ENCODE measurements at regions not wholly inside any gene's neighbourhood (a gene's known extent, or its start where the extent isn't known, plus 50 kb on each side); places are given as distances from the start of the nearest gene placed in this dataset.

- TF ChIP-seq, protein P1, sequence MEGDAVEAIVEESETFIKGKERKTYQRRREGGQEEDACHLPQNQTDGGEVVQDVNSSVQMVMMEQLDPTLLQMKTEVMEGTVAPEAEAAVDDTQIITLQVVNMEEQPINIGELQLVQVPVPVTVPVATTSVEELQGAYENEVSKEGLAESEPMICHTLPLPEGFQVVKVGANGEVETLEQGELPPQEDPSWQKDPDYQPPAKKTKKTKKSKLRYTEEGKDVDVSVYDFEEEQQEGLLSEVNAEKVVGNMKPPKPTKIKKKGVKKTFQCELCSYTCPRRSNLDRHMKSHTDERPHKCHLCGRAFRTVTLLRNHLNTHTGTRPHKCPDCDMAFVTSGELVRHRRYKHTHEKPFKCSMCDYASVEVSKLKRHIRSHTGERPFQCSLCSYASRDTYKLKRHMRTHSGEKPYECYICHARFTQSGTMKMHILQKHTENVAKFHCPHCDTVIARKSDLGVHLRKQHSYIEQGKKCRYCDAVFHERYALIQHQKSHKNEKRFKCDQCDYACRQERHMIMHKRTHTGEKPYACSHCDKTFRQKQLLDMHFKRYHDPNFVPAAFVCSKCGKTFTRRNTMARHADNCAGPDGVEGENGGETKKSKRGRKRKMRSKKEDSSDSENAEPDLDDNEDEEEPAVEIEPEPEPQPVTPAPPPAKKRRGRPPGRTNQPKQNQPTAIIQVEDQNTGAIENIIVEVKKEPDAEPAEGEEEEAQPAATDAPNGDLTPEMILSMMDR (conservative IDR thresholded peaks at IDR 0.05; ENCODE audit: low read length), result no peak
- no peak overlapping the region for H3K4me3 ChIP-seq (ENCODE audit: low read length)
- no peak for DNase-seq (ENCODE audit: low read depth)
Observed at GRCh38 chr10:80784695-80785094, 247.0 kb downstream of the SH2D4B start.

- no peak for DNase-seq (ENCODE audit: low read depth)
Observed at GRCh38 chr10:80786322-80786721, 248.6 kb downstream of the SH2D4B start.

DNA sequence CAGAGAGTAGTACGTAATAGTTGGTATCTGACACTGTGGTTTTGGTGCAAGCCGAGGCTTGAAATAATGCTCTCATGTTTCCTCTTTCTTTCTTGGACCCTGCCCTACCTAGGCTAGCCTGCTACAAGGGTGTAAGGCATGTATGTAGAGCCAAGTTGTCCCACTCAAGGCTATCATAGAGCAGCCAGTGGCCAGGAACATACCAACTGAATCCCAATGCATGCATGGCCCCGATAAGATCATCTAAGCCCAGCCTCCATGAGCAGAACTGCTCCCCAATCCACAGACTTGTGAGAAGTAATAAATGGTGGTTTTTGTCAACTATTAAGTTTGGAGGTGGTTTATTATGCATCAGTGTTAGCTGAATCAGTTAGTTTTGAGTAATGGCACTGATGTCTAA, 250.2 kb downstream of the SH2D4B start:
- H3K4me3 ChIP-seq (ENCODE audit: low read length), result no peak overlapping the region
- DNase-seq (ENCODE audit: low read depth), result no peak
- TF ChIP-seq, protein P1 (conservative IDR thresholded peaks at IDR 0.05; ENCODE audit: low read length), result no peak

More at GRCh38 chr10:80786322-80786721, 248.6 kb downstream of the SH2D4B start:
- H3K4me3 ChIP-seq (ENCODE audit: low read length), result no peak overlapping the region
- TF ChIP-seq, protein P1 (conservative IDR thresholded peaks at IDR 0.05; ENCODE audit: low read length), result no peak

DNA sequence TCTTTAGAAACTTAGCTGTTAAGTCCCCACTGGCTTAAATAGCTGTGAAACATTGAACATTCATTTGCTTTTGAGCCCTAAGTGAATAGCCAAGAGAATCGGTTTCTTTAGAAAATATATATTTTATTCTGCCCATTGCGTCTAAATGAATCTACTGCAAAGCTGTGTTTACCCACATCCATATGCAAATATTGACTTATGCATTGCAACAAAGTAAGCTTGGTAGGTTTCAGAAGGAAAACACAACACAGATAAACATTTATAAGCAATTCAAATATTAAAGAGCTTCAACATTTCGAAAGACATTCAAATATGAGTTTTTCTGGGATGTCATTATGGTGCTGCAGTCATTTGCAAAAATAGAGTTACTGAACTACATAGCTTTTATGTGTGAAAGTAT, 257.3 kb downstream of the SH2D4B start:
- H3K4me3 ChIP-seq (ENCODE audit: low read length), result no peak overlapping the region
- no peak for DNase-seq (ENCODE audit: low read depth)
- TF ChIP-seq, protein P1 (conservative IDR thresholded peaks at IDR 0.05; ENCODE audit: low read length), result no peak

DNA sequence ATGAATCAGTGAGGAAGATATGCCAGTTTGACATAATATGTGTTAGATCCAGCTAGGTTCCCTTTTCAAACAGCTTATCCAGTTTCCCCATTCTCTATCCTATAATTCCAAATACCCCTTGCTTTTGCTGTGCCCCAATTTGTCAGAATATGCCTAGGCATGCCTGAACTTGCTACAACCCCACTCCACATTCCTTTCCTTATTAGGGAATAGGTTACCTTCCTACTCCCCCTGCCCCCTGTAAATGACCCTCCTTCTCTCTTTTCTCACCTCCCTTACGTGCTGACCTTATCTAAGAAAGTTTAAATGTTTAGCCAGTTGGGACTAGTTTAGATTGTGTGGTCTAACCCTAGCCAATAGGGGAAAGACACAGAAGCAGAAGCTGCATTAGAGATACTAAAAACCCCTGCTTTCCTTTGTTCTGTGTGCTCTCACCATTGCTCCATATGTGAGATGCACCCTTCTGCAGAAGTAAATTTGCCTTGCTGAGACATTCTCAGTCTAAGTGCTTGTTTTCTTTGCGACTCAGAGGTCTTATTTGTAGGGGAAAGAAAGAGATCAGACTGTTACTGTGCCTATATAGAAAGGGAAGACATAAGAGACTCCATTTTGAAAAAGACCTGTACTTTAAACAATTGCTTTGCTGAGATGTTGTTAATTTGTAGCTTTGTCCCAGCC, 267.8 kb downstream of the SH2D4B start:
- DNase-seq (ENCODE audit: low read depth), result no peak
- TF ChIP-seq, protein P1 (conservative IDR thresholded peaks at IDR 0.05; ENCODE audit: low read length), result no peak

DNA sequence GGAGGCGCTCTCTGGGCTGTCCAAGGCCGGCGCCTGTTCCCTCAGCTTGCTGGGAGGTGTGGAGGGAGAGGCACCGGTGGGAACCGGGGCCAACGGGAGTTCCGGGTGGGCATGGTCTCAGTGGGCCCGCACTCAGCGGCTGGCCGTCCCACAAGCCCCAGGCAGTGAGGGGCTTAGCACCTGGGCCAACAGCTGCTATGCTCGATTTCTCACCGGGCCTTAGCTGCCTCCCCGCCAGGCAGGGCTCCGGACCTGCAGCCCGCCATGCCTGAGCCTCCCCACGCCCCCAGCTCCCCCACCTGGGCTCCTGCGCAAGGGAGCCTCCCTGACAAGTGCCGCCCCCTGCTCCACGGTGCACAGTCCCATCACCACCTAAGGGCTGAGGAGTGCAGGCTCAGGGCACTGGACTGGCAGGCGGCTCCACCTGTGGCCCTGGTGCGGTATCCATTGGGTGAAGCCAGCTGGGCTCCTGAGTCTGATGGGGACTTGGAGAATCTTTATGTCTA, 276.5 kb downstream of the SH2D4B start:
- TF ChIP-seq, protein P1 (conservative IDR thresholded peaks at IDR 0.05; ENCODE audit: low read length), result no peak
- no peak overlapping the region for H3K4me3 ChIP-seq (ENCODE audit: low read length)

More for the DNA sequence above, 267.8 kb downstream of the SH2D4B start:
- no peak overlapping the region for H3K4me3 ChIP-seq (ENCODE audit: low read length)

DNA sequence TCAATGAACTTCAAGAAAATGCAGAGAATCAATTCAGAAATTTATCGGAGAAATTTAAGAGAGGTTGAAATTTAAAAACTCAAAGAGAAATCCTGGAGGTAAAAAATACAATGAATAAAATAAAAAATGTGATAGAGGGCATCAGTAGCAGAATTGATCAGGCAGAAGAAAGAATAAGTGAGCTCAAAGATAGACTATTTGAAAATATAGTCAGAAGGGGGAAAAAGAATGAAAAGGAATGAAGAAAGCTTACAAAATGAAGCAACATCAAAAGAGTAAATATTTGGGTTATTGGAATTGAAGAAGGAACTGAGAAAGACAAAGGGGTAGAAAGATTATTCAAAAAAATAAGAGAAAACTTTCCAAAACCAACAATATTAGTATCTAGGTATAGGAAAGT, 291.4 kb downstream of the SH2D4B start:
- H3K4me3 ChIP-seq (ENCODE audit: low read length), result no peak overlapping the region
- DNase-seq (ENCODE audit: low read depth), result no peak
- TF ChIP-seq, protein P1 (conservative IDR thresholded peaks at IDR 0.05; ENCODE audit: low read length), result no peak

More for the DNA sequence above, 276.5 kb downstream of the SH2D4B start:
- DNase-seq (ENCODE audit: low read depth), result no peak
